Neural progenitor cell (in vitro differentiated cells): ENCODE measurements at regions not wholly inside any gene's neighbourhood (a gene's known extent, or its start where the extent isn't known, plus 50 kb on each side); places are given as distances from the start of the nearest gene placed in this dataset.

Experiments used
- DNase-seq: peaks from one replicate; pipeline ENCODE4 v3.0.0-alpha.2; 2016; ENCODE audit warnings: low spot score
- H2AFZ ChIP-seq: fragments of 200-600 bp; sonication (generic); replicated peaks from 2 replicates; pipeline ENCODE4 v1.6.1; 2016; ENCODE audit warnings: antibody characterized with exemption
- H3F3A ChIP-seq: fragments of 200-600 bp; sonication (generic); 2 replicates; pipeline ENCODE4 v1.6.1; 2016; ENCODE audit warnings: antibody characterized with exemption, low read depth
- H3K27ac ChIP-seq: fragments of 200-600 bp; sonication (generic); 2 replicates; pipeline ENCODE4 v1.5.1; 2016; ENCODE audit warnings: mild to moderate bottlenecking
- H3K27me3 ChIP-seq: fragments of 200-600 bp; sonication (generic); 2 replicates; pipeline ENCODE4 v1.6.1; 2016; ENCODE audit warnings: mild to moderate bottlenecking, moderate library complexity
- H3K36me3 ChIP-seq: fragments of 200-600 bp; sonication (generic); 2 replicates; pipeline ENCODE4 v1.5.1; 2016
- H3K4me1 ChIP-seq: fragments of 200-600 bp; sonication (generic); 2 replicates; pipeline ENCODE4 v1.6.1; 2016; ENCODE audit warnings: mixed run types
- H3K4me2 ChIP-seq: fragments of 200-600 bp; sonication (generic); 2 replicates; pipeline ENCODE4 v1.6.1; 2016
- H3K4me3 ChIP-seq: fragments of 200-600 bp; sonication (generic); 2 replicates; pipeline ENCODE4 v1.5.1; 2016
- H3K79me2 ChIP-seq: fragments of 200-600 bp; sonication (generic); 2 replicates; pipeline ENCODE4 v1.6.1; 2016; ENCODE audit warnings: low read depth
- H3K9ac ChIP-seq: fragments of 200-600 bp; sonication (generic); 2 replicates; pipeline ENCODE4 v1.6.1; 2016
- H3K9me3 ChIP-seq: fragments of 200-600 bp; sonication (generic); 2 replicates; pipeline ENCODE4 v1.5.1; 2016; ENCODE audit warnings: low read depth
- H4K20me1 ChIP-seq: fragments of 200-600 bp; sonication (generic); 2 replicates; pipeline ENCODE4 v1.6.1; 2016; ENCODE audit warnings: low read depth
- H3K27ac Mint-ChIP-seq: 3 replicates; pipeline ENCODE4 v1.8.0; 2021; ENCODE audit warnings: mixed read lengths
- H3K27me3 Mint-ChIP-seq: 2 replicates; pipeline ENCODE4 v1.8.0; 2022; ENCODE audit warnings: low read depth, mild to moderate bottlenecking, inconsistent platforms, moderate library complexity, mixed read lengths; ENCODE audit not compliant: insufficient read depth
- H3K36me3 Mint-ChIP-seq: 3 replicates; pipeline ENCODE4 v1.8.0; 2021; ENCODE audit warnings: mixed read lengths
- H3K4me1 Mint-ChIP-seq: 3 replicates; pipeline ENCODE4 v1.8.0; 2021; ENCODE audit warnings: mixed read lengths
- H3K4me3 Mint-ChIP-seq: 3 replicates; pipeline ENCODE4 v1.8.0; 2021; ENCODE audit warnings: mild to moderate bottlenecking, moderate library complexity, mixed read lengths
- H3K9me3 Mint-ChIP-seq: 3 replicates; pipeline ENCODE4 v1.8.0; 2020; ENCODE audit warnings: mixed read lengths
- EZH2 ChIP-seq: fragments of 200-600 bp; sonication (generic); IDR thresholded peaks from 2 replicates; pipeline ENCODE4 v1.6.1; 2017; ENCODE audit warnings: antibody characterized with exemption, mild to moderate bottlenecking, moderate library complexity
- EZH2phosphoT487 ChIP-seq: fragments of 200-600 bp; sonication (generic); IDR thresholded peaks from 2 replicates; pipeline ENCODE4 v1.6.1; 2017; ENCODE audit warnings: antibody characterized with exemption
- TF ChIP-seq, protein P1 (sequence below): fragments of 200-600 bp; sonication (generic); IDR thresholded peaks from 2 replicates; pipeline ENCODE4 v1.5.1; 2017; ENCODE audit warnings: antibody characterized with exemption, mild to moderate bottlenecking

DNA sequence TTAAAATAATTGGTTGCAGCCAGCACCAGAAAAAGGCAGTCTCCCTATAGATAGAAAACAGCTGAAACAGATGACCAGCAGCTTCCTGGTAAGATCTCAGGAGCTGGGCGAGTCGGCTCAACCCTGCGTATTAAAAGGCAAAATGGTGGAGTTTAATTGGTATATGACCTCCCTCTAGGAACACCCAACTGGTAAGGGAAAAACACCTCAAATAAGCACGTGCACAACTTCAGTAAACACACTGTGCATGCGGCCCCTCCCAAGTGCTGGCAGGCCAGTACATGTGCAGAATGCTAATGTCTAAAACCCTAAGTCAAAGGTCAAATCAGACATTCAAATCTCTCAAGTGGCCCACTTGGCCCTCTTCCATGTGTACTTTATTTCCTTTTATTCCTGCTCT, 103.2 kb upstream of the PDE5A start:
- H3K36me3 Mint-ChIP-seq = no peaks in the 10 kb centered on the region
- TF ChIP-seq, protein P1, sequence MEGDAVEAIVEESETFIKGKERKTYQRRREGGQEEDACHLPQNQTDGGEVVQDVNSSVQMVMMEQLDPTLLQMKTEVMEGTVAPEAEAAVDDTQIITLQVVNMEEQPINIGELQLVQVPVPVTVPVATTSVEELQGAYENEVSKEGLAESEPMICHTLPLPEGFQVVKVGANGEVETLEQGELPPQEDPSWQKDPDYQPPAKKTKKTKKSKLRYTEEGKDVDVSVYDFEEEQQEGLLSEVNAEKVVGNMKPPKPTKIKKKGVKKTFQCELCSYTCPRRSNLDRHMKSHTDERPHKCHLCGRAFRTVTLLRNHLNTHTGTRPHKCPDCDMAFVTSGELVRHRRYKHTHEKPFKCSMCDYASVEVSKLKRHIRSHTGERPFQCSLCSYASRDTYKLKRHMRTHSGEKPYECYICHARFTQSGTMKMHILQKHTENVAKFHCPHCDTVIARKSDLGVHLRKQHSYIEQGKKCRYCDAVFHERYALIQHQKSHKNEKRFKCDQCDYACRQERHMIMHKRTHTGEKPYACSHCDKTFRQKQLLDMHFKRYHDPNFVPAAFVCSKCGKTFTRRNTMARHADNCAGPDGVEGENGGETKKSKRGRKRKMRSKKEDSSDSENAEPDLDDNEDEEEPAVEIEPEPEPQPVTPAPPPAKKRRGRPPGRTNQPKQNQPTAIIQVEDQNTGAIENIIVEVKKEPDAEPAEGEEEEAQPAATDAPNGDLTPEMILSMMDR = no peak
- no peak for TF ChIP-seq EZH2phosphoT487
- TF ChIP-seq EZH2 = no peak
- Histone ChIP-seq H3K27me3 (no peaks in the 10 kb centered on the region), H3K4me3 (no peak overlapping the region), H3K4me2 (no peak overlapping the region), H3K27ac (no peak overlapping the region), H3K79me2 (no peaks in the 10 kb centered on the region), H3K9me3 (no peaks in the 10 kb centered on the region), H3F3A (no peaks in the 10 kb centered on the region), H3K9ac (no peak overlapping the region), H3K4me1 (no peaks in the 10 kb centered on the region), H2AFZ (no peak overlapping the region), H4K20me1 (no peaks in the 10 kb centered on the region), H3K36me3 (no peaks in the 10 kb centered on the region)
- H3K4me3 Mint-ChIP-seq = no peak overlapping the region
- H3K9me3 Mint-ChIP-seq = peaks cover 5% of the 10 kb centered on the region
- no peaks in the 10 kb centered on the region for H3K4me1 Mint-ChIP-seq
- H3K27me3 Mint-ChIP-seq = no peaks in the 10 kb centered on the region
- no peak for DNase-seq
- H3K27ac Mint-ChIP-seq = no peak overlapping the region

DNA sequence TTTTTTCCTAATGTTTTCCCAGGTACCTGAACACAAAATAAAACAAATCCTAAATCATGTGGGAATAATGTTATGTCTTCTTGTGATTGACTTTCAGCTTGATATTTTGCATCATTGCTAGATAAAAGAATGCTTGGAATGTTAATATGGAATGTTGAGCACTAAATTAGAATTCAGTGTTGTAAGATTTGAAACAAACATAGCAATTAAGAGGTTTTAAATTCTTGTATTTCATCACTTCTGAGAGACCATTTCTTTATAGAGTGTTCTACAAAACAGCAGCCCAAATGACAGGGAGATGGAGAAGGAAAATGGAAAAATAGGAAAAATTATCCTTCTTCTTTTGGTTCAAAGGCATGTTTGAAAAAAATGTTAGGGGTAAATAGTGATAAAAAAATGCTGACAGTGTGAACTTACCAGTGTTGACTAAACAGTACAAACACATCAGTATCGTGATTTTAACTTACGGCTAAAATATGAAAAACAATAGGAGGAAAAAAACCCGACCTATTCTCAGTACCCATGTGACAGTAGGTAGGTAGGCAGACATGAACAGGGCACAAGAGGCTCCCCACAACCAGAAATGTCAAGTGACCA, 102.6 kb upstream of the PDE5A start:
- Histone ChIP-seq H3K9ac (no peak overlapping the region), H3K27me3 (no peaks in the 10 kb centered on the region), H2AFZ (no peak overlapping the region), H3K36me3 (no peaks in the 10 kb centered on the region), H3K4me2 (no peak overlapping the region), H3K79me2 (no peaks in the 10 kb centered on the region), H4K20me1 (no peaks in the 10 kb centered on the region), H3K9me3 (no peaks in the 10 kb centered on the region), H3K4me1 (no peaks in the 10 kb centered on the region), H3F3A (no peaks in the 10 kb centered on the region), H3K27ac (no peak overlapping the region), H3K4me3 (no peak overlapping the region)
- Mint-ChIP-seq H3K27me3 (no peaks in the 10 kb centered on the region), H3K4me3 (no peak overlapping the region), H3K4me1 (no peaks in the 10 kb centered on the region), H3K36me3 (no peaks in the 10 kb centered on the region), H3K9me3 (peaks cover 5% of the 10 kb centered on the region), H3K27ac (no peak overlapping the region)
- TF ChIP-seq, protein P1 = no peak
- TF ChIP-seq EZH2 (no peak), EZH2phosphoT487 (no peak)
- no peak for DNase-seq

DNA sequence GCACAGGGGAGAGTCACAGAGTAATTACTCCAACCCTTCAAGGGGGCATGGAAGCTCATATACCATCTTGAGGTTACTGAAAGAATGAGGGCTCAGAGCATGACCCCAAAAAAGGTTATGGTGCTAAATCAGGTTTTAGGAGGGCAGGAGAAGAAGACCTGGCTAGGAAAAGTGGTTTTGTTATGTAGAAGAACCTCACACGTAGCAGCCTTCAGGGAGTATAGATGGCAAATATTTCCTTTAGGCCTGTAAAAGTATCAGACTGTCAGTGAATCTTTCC, 102.0 kb upstream of the PDE5A start:
- H3K79me2 ChIP-seq = no peaks in the 10 kb centered on the region
- Mint-ChIP-seq H3K27ac (no peak overlapping the region), H3K27me3 (no peaks in the 10 kb centered on the region), H3K36me3 (no peaks in the 10 kb centered on the region), H3K4me3 (no peak overlapping the region), H3K9me3 (peaks cover 5% of the 10 kb centered on the region), H3K4me1 (peaks cover 6% of the 10 kb centered on the region)
- H3K9ac ChIP-seq = no peak overlapping the region
- H2AFZ ChIP-seq = peak overlapping the region; percentile 12
- no peak for DNase-seq
- no peaks in the 10 kb centered on the region for H3K4me1 ChIP-seq
- no peaks in the 10 kb centered on the region for H3K9me3 ChIP-seq
- H3K36me3 ChIP-seq = no peaks in the 10 kb centered on the region
- no peak overlapping the region for H3K4me3 ChIP-seq
- no peak overlapping the region for H3K4me2 ChIP-seq
- H3K27ac ChIP-seq = no peak overlapping the region
- no peaks in the 10 kb centered on the region for H3F3A ChIP-seq
- no peak for TF ChIP-seq EZH2phosphoT487
- TF ChIP-seq, protein P1 = no peak
- no peak for TF ChIP-seq EZH2
- H3K27me3 ChIP-seq = no peaks in the 10 kb centered on the region
- no peaks in the 10 kb centered on the region for H4K20me1 ChIP-seq
